IPS-NIHi7 (cell line): ENCODE measurements at regions not wholly inside any gene's neighbourhood (a gene's known extent, or its start where the extent isn't known, plus 50 kb on each side); places are given as distances from the start of the nearest gene placed in this dataset.
A peak's percentile ranks its signal among the peaks of the same experiment; 100 is the strongest.

Source experiments
- DNase-seq: peaks from one replicate; pipeline ENCODE4 v3.0.0; 2012; ENCODE audit warnings: mixed read lengths; ENCODE audit errors: extremely low spot score

- no peak for DNase-seq
These were observed 85.0 kb downstream of the NUF2 start for GRCh38 chr1:163406772-163407171.

DNA sequence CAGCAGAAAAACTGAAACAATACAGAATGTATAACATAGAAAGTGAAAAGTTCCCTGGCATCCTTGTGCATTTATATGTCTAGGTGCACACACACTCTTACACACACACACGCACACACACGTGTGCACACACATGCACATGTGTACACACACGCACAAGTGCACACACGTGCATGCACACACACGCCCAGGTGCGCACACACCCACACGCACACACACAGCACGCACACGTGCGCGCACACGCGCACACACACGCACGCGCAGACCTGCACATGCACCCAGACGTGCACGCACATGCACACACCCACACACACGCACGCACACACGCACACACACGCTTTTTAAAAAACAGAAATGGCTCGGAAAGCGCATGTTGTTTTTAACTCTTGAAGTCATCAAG is 86.5 kb downstream of the NUF2 start:
- no peak for DNase-seq

DNA sequence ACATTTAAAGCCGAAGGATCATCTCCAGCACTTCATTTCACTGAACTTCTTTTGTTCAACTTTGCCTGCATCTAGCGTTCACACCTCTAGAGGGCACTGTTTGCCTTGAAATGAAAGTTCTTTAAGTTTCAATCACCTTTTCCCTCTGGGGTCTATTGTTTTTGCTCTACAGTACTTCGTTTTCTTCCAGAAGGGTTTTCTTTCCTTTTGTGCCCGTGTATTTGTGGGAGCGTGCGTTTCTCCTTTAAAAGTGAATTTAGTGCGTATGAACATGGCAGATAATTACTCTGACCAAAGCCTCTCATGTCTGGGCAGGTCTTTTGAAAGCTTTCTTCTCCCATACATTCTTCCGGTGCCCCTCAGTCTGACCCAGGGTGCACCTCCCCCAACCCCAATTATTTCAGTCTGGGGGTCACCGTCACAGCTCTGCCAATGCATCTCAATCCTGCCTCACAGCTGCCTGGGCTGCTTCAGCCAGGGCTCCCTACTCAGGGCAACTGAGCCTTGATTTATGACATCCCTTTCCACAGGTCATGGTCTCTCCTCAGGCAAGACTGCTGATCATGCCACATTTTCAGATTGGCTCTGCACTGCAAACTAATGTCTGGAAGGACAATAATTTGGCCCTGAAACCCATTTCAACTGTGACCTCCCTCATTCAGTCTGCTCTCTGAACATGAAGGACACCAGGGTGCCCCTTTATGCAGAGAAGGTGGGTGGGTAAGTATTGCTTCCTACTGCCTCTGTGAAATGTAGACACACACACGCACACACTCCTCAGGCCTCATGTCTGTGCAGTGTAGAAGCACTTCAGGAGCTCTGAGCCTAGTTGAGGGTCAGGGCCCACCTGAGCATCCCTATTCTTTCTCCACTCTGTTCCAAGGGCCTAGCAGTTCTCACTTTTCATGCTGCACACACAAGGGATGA is 88.6 kb downstream of the NUF2 start:
- DNase-seq = peak; percentile 46

GRCh38 chr1:163412221-163412620 is 90.5 kb downstream of the NUF2 start:
- DNase-seq = no peak

DNA sequence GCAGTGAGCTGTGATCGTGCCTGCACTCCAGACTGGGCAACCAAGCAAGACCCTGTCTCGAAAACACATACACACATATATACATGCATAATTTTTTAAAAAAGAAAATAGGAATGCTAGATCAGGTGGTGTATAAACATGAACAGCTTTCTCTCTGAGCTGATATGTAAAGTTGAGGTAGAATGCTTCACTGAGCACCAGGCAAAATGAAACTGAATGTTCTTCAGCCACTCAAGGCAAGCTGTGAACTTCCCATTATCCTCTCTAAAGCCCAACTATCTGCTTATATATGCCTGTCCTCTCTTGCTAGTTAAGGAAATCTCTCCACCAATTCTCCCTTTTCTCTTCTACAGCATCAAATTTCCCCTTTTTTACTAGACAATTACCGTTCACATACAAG is 93.0 kb downstream of the NUF2 start:
- DNase-seq = no peak

DNA sequence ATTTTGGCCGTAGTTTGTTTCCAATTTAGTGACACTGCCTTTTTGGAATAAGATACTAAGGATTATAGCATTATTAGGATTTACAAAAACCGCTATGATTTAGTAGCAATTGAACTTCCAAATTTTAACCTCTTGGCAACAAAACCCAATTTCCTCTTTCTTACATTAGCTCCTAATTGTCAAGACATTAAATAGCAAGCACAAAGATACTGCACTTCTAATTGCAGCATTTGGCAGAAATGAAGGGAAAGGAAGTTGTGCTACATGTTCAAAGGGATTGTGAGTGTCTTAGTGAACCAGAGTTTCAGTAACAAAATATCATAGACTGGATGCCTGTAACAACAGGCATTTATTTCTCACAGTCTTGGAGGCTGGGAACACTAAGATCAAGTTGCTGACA is 99.9 kb downstream of the NUF2 start:
- no peak for DNase-seq

DNA sequence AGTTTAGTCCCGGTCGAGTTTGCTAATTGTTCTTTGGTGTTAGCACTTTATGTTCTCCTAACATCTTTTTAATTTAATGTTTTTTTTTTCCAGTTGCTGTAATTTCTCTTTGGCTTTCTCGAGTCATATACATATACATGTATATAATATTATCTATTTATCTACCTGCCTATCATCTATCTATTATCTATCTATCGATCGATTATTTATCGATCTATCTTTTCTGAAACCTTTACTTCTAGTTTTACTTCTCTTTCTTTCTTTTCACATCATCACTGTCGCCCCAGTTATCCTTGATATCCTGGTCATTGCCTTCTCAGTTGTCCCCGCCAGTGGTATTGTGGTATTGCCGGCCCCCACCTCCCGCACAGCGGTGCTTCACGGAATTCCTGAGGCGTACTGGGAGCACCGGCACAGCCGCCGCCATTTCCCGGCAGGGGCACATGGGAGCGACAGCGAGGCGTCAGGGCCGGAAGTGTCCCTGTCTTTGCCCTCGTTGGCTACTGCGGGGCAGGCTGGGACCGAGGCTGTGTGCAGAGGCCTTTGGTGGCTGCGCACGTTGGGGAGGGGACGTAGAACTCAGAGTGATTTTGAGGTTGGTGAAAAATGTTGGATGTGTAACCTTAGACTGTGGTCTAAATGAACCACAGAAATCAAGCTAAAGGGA is 101.1 kb downstream of the NUF2 start:
- no peak for DNase-seq

DNA sequence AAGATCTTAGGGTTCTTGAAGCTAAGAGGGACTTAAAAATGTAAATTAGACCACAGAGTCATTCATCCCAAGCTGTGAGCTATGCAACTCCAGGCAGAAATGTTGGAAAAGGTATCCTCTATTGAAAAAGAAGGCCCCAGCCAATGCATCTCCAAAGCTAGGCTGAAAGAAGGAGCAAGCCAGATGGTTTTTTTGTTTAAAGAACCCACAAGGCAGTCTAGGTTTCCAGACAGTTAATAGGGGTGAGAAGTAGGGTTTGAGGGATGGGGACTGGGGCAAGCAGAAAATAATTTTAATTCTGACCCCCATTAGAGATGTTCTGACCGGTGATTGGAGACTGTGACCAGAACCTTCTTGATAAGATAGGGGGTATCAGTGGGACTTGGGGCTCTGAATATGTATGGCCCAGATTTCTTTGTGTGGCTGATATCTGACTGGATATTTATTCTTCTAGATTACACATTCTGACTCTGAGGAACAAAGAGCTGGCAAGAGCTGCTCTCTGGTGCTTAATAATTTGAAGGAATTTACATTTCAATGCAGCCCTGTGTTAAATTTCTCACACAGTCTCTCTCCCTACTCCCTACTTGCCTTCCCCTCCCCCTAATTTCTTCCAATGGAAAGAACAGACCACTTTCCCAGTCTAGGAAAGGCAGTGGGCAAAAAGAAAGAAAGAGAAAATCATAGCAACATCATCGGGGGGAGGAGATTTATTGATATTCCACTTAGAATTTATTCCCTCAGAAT is 104.9 kb downstream of the NUF2 start:
- DNase-seq = no peak

DNA sequence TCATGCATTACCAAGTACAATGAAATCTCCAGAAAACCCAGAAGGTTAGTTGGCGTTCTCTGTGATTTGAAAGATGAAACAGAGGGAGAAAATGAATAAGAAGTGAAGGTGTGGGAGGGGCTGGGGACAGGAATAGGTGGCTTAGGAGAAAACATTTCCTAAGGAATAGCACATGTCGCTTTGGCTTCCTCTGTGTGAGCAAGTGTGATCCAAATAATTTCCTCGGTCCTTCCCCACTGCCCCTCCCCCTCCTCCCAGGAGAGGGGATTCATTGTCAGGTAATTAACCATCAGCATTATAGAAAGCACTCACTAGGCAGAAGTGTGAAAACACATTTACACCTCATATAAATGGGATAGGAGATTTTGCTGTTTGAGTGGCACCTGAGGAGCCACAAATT is 105.5 kb downstream of the NUF2 start:
- no peak for DNase-seq

- no peak for DNase-seq
These were observed 114.5 kb downstream of the NUF2 start for GRCh38 chr1:163436140-163436812.

- no peak for DNase-seq
These were observed 117.7 kb downstream of the NUF2 start for GRCh38 chr1:163439471-163439870.

GRCh38 chr1:163440090-163440489 is 118.3 kb downstream of the NUF2 start:
- no peak for DNase-seq

GRCh38 chr1:163442231-163442879 is 120.6 kb downstream of the NUF2 start:
- no peak for DNase-seq

DNA sequence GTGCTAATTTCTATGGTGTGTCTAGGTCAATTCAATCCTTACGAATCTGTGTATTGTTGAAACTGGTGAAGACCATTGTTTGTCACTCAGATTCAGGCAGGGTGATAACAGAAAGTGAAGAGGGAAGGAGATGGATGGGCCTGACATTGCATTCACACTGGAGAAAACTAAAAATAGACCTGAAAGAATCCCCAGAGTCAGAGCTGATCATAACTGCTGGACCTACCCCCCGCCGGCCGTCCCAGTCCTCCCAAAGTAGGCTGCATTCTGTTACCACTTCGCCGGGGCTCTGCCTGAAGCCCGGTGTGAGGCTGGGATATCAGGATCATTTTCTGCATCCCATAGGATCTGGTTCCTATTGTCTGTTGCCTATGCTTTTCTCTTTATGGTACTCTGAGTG is 121.1 kb downstream of the NUF2 start:
- no peak for DNase-seq

- no peak for DNase-seq
These were observed 122.1 kb downstream of the NUF2 start for GRCh38 chr1:163443863-163444262.

GRCh38 chr1:163444665-163445064 is 122.9 kb downstream of the NUF2 start:
- DNase-seq = no peak

GRCh38 chr1:163450986-163451385 is 129.2 kb downstream of the NUF2 start:
- DNase-seq = no peak

GRCh38 chr1:163459539-163459938 is 137.8 kb downstream of the NUF2 start:
- DNase-seq = no peak

GRCh38 chr1:163467289-163467688 is 145.5 kb downstream of the NUF2 start:
- DNase-seq = peak; percentile 21

- no peak for DNase-seq
These were observed 150.3 kb downstream of the NUF2 start for GRCh38 chr1:163471779-163472650.
